Heart left ventricle (tissue), 13 donors: ENCODE measurements at regions not wholly inside any gene's neighbourhood (a gene's known extent, or its start where the extent isn't known, plus 50 kb on each side); places are given as distances from the start of the nearest gene placed in this dataset.

Source experiments
- POLR2A ChIP-seq, 2 donors: fragments of 450-650 bp; IDR thresholded peaks; one replicate each; pipeline ENCODE4 v1.6.1; 2017; ENCODE audit warnings: antibody characterized with exemption in 2 of 2, mild to moderate bottlenecking in 2 of 2, moderate library complexity in 2 of 2
- TF ChIP-seq, protein P1 (sequence below), 12 donors: fragments of 200-600 bp; sonication (generic) in 4 of 12; IDR thresholded peaks; one replicate each; pipeline versions ENCODE4 v1.5.0 to v1.8.0; 2018 to 2022; ENCODE audit warnings: antibody characterized with exemption in 12 of 12, mild to moderate bottlenecking in 5 of 12
- donor health status: ischemic (EF 13 %, LVEDD 7.1; RV severe dilation, severe dysfunction).
- donor health status: DM: no; HTN: yes; CAD: no.
- donor health status: DM: no; HTN: no; CAD: no.
- donor health status: ischemic (EF 25% LVEDD 6.9; RV normal size, moderate dysfunction).
- donor health status: ischemic (EF 25% LVEDD 5.7; RV mildly dilated, moderate dysfunction).
- donor health status: ischemic (EF 35%, LVEDD 5.7; RV mildly dilated, moderate dysfunction).
- donor health status: nonischemic (EF 11% LVEDD 7.7; RV severe dilation, severe dysfunction).
- donor health status: DM: yes; HTN: yes; CAD: no.
- donor health status: PGD.
- donor health status: ischemic (EF 29% LVEDD 5.4; RV normal size, mild dysfunction).
- donor health status: nonischemic (EF 23%, LVEDD 6.1; RV moderate dilation, normal function).

GRCh38 chr12:84435682-84436081 is 476.9 kb downstream of the SLC6A15 start:
- TF ChIP-seq, protein P1, sequence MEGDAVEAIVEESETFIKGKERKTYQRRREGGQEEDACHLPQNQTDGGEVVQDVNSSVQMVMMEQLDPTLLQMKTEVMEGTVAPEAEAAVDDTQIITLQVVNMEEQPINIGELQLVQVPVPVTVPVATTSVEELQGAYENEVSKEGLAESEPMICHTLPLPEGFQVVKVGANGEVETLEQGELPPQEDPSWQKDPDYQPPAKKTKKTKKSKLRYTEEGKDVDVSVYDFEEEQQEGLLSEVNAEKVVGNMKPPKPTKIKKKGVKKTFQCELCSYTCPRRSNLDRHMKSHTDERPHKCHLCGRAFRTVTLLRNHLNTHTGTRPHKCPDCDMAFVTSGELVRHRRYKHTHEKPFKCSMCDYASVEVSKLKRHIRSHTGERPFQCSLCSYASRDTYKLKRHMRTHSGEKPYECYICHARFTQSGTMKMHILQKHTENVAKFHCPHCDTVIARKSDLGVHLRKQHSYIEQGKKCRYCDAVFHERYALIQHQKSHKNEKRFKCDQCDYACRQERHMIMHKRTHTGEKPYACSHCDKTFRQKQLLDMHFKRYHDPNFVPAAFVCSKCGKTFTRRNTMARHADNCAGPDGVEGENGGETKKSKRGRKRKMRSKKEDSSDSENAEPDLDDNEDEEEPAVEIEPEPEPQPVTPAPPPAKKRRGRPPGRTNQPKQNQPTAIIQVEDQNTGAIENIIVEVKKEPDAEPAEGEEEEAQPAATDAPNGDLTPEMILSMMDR (IDR thresholded peaks at IDR 0.05): no peak
- TF ChIP-seq POLR2A (IDR thresholded peaks at IDR 0.05): no peak
